HG03045 (cell line): ENCODE measurements at regions not wholly inside any gene's neighbourhood (a gene's known extent, or its start where the extent isn't known, plus 50 kb on each side); places are given as distances from the start of the nearest gene placed in this dataset.
"Not testable (repeated sequence)": the region's sequence is repeated elsewhere in the genome, so short reads cannot be mapped to it uniquely, and the experiment has no call there.

ENCODE experiments used
- ATAC-seq: cut with Tn5 transposase; IDR thresholded peaks from one replicate; pipeline ENCODE4 v1.9.1; 2021; ENCODE audit warnings: mild to moderate bottlenecking, moderate library complexity; ENCODE audit not compliant: unreplicated experiment

DNA sequence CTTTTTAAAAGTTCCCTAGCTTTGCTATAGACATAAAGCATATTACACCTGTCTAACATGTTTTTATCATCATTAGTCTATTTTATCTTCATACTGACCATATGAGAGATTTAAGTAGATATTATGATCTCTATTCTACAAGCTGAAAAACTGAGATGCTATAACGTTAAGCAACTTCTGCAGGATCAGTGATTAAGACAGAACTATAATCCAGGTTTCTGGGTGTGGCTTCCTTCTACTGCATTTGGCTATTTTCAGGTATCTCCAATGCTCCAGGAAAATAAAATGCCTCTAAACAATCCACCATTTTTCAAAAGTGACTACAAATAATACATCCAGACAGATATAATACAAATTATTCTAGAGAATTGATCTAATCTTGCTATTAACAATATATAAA is 53.4 kb downstream of the RGS2 start:
- ATAC-seq: no peak

DNA sequence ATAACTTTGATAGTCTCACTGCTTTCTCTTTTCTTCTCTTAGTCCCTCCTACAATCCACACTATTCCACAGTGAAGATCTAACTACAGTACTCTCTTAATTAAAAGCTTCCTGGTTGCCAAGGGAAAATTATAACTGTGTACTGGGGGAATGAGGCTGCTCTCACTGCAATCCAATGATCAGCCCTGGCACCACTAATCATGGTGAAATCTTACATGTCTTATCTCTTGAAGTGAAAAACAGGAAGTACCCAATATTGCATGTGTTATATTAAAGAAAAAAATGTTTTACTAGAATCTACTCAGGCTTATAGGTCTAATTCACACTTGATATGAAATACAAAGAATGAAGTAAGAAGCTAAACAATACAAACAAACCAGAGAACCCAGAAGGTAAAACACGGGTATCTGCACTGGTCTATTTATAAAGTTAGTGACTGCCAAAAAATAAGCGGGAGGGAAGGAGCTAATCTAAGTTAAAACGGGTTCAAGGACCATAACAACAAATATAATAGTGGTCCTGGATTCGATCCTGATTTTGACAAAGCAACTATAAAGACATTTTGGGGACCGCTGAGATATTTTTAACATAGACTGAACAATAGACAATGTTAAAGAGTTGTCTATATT is 57.5 kb downstream of the RGS2 start:
- no peak for ATAC-seq

DNA sequence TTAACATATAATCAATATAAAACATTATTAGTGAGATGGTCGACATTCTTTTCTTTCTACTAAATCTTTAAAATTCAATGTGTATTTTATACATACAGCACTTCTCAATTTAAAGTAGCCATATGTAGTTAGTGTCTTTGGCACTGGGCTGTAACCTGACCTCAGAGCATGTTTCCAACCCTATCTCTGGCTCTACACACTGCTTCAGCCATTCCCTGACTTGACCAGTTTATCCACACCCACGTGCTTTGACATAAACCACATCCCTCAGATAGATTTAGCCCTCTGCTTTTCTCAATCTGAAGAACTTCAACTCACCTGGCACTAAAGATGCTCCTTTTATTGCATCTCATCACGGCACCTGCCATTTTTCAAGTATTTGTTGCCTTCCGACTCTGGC is 58.3 kb downstream of the RGS2 start:
- no peak for ATAC-seq

DNA sequence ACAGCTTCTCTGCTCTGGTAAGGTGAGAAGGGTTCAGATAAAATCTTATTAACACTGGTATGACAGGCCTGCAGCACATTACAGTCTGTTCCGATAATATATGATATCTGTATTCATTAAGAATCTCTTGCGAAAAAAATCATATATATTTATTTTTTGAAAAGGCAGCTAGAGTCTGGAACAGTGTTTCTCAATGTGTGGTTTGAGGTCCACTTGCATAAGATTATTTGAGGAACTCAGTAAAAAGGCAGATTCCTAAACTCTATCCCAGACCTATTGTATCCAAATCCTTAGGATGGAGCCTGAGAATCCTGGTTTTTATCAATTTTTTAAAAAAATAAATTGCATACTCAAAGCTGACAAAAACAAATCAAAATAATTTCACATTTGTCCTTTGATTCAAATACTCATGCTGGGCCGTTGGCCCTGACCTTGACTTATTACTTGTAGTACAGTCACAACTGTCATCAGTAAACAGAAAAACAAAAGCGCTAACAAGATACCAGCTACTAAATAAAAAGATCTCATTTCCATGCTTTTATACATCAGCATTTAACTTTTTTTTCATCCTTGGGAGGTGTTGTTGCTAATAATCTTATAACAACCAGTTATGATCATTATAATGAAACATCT is 60.6 kb downstream of the RGS2 start:
- no peak for ATAC-seq

DNA sequence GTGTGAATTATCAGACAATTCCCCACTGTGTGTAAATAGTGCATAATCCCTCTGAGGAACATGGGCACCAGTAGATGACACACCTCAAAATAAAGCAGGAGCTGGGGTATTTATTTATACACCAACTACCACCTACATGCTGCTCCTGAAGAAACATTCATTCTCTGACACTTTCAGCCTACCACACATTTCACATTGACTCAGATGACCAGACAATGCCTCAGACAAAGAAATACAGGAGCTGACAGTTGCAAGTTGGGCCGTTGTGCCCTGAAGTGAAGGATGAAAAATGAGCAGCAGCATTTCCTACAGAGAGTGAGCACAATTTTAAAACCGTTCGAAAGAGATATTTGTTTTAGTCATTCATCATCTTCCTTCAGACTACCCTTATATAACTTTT is 63.2 kb downstream of the RGS2 start:
- ATAC-seq: no peak

DNA sequence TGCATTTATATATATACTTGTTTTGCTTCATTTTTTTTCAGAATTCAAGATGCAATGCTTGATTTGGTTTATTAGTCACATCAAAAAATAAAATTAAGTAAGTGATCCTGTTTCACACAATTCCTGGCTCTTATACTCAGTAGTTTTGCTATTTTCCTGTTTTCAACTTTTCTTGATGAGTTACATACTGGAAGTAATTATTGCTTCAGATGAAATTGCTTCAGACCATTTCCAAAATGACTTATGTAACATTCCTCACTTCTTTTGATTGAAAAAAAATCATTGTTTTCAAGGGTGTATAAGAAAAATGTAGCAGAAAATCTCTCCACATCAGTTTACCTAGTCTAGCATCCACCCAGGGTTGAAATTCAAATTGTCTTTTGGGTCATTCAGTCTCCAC is 65.0 kb downstream of the RGS2 start:
- ATAC-seq: no peak

DNA sequence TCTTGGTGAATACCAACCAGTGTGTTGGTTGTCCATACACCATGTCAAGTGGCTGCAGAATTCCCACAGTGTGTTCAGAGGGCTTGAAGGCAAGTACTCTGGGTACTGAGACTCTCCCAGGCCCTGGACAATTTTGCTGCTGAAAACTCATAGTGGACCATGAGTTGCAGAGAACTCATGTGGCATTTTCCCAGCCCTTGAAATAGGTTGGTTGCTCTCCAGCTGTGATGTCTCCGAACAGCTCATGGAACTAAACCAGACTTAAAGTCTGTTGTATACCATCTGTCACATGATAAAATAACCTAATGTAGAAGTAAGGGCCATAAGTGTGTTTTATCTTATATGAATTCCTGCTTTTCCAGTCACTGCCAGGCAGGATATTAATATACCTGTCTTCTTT is 67.8 kb downstream of the RGS2 start:
- ATAC-seq: no peak

DNA sequence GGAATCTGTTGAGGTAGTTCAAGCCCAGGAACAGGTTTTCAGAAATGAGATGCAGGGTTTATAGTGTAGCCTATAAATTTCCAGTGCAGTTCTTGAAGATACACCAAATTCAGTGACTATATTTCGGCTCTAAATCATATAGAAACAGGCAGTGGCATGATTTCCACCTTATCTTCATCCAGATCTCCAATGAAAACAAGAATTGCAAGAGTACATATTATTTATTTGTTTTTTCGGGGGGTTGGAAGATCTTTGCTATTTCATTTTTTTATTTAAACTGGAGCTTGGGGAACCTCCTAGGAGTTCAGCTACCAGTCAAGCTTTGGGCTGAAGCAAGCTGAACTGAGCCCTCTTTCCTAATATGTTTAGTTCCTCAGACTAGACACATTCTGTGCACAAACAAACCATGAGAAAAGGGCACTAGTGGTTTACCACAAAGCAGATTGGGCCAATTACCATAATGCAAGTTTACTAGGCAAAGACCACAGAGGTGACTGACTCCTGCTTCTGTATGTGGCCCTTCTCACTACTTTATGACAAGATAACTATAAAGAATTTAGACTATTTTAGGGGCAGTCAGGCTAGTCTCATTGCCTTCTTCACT is 68.5 kb downstream of the RGS2 start:
- ATAC-seq: peak; percentile 57

DNA sequence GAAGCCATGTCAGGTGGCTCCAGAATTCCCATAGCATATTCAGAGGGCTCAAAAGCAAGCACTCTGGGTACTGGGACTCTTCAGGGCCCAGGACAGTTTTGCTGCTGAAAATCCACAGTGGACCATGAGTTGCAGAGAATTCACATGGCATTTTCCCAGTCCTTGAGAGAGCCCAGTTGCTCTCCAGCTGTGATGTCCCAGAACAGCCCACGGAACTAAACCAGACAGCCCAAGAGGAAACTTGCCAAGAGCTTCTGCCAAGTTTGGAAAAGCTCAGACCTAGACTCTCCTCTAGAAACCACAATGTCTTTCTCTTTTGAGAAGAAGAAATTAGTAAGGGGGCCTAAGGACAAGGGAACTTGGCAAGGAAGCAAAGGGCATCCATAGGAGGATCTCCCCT is 69.4 kb downstream of the RGS2 start:
- ATAC-seq: no peak

DNA sequence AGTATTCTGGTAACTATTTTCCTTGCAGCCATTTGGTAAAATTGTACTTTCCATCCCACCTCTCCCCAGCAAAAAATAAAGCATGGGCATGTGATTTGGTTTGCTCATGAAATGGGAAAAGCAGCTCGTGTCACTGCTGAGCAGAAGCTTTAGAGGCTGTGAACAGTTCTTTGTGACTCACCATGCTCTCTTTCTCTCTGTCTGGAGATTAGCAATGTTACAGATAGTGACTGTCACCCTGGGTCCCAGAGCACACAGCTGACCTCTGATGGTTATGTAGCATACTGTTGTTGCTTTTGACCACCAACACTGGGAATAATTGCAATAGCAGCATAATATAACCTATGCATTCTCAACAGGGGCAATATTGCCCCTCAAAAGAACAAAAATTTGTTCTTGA is 70.6 kb downstream of the RGS2 start:
- no peak for ATAC-seq

DNA sequence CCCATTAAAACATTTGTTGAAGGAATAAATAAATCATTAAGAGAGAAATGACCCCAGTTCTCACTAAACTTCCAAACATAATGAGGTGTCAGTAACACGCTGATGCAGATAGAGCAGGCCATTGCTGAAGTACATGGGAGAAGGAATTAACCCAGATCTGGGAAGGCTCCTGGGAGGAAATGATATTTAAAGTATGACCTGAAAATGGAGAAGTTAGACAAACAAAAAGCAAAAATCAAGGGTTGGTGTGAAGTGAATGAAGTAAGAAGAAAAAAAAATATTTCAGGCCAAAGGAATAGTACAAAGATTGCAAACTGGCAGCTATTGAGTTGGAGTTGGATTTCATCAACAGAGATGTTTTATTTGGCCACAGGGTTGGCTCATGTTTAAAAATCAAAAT is 71.4 kb downstream of the RGS2 start:
- ATAC-seq: no peak

DNA sequence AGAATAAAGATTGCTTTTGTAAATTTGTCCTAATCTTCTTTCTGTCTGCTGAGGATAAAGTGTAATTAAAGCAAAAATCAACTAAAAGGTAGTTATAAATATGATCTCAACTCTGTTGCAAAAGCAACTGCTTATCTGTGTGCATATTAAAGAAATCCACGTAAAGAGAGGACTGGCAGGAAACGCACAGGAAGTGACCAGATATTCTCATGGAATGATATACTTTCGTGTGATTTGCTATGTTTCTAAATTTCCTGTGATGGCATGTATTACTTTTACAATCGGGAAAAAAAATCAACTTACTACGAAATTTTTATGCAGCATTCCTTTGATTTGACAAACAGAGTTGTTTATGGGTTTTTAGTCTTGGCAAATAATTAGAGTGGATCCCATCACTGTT is 75.4 kb downstream of the RGS2 start:
- ATAC-seq: no peak

DNA sequence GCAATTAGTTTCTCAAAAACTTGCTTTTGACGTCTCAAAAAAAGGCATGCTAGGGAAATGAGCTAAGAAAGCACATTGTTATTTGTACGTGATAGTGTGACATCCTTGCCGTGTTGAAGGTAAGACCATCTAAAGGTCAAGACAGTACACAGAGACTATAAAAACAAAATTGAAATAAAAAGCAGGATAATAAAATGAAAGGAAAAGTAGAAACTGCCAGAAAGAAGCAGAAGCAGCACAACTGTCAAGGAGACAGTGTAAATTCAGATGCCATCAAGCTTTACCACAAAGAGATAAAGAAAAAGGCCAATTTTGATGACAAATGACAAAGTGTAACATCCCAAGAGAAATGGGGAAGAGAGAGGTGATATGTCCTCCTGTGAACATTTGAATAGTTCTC is 76.5 kb downstream of the RGS2 start:
- ATAC-seq: not testable (repeated sequence)

DNA sequence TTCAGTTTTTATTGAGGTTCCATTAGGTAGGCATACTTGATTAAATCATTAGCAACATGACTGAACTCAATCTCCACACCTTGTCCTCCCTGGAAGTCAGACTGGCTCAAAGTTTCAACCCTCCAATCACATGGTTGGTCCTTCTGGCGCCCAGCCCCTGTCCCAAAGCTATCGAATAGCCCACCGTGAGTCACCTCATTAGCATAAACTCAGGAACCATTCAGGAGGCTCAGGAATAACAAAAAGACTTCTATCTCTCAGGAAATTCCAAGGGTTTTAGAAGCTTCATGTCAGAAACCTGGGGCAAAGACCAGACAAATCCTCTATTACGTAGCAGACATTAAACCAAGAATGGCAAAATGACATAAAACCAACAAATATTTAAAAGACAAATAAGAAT is 78.6 kb downstream of the RGS2 start:
- no peak for ATAC-seq

DNA sequence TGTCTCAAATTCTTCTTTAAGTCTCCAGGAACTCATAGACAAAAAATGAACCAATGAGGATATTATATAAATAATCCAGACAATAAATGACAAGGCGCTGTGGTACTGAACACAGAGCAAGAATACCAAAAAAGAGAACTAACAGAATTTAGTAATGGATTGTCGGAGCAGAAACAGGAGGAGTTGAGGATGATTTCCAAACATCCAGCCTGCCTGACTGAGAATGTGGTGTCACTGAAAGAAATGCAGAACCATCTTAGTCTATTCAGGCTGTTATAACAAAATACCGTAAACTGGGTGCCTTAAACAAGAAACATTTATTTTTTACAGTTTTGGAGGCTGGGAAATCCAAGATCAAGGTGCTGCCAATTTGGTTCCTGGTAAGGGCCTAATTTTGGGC is 79.7 kb downstream of the RGS2 start:
- no peak for ATAC-seq

DNA sequence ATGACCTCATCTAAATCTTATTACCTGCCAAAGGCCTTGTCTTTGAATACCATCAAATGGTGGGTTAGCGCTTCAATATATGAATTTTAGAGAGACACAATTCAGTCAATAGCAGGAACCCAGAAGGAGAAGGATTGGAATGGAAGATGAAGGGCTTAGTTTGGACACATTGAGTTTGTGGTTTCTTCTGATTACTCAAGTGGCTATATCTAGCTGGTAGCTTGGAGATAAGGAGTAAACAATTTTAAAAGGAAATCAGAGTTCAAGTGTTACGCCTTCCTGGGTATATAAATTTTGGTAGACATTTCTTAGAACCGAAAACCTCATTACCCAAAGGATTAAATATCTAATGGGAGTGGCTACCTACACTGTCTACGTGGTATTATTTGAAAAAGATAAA is 80.2 kb downstream of the RGS2 start:
- no peak for ATAC-seq

DNA sequence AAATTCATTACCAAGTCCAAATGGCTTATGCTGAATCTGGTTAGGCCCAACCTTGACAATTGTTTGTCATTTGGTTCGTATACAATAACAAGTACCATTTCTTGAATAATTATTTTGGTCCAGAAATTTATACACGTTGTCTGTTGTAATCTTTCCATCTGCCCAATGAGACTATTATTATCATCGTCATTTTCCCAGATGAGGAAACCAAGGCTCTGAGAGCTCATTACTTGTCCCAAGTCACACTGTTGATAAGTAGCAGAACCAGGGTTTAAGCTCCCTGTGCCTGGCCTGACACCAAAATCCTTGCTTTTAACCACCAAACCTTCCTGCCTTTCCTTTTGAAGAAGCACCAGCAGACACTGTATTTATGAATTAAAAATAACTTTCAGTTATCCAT is 81.3 kb downstream of the RGS2 start:
- no peak for ATAC-seq

DNA sequence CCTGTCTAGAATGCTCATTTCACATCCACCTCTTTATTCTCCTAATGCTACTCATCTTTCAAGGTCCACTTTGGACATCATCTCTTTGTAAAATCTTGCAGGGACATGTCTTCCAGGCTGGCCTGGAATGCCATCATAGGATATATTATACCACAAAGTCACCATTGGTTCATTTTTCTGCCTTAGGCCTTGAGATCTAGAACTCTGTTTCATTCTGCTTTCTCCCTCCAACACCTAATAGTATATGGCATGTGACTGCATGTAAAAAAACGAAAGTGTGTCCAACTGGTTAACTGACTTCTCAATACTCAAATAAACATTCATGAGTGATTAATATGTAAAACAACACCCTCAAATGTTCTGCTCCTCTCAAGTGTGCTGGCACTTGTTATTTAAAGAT is 84.1 kb downstream of the RGS2 start:
- ATAC-seq: no peak

DNA sequence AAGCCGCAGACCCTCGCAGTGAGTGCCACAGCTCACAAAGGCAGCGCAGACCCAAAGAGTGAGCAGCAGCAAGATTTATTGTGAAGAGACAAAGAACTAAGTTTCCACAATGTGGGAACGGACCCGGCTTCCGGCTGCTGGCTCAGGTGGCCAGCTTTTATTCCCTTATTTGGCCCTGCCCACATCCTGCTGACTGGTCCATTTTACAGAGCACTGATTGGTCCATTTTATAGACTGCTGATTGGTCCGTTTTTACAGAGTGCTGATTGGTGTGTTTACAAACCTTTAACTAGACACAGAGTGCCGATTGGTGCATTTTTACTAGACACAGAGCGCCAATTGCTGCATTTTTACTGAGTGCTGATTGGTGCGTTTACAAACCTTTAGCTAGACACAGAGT is 86.6 kb downstream of the RGS2 start:
- ATAC-seq: not testable (repeated sequence)

DNA sequence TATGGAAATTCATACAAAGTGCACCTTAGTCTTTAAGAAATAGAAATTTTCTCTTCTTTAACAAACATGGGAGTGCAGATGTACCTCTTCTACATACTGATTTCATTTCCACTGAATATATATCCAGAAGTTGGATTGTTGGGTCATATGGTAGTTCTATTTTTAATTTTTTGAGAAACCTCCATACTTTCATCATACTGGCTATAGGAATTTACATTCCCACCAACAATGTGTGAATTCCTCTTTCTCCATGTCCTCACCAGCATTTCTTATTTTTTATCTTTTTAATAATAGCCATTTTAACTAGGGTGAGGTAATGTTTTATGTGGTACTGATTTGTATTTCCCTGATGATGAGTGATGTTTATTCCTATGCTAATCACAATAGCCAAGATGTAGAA is 87.5 kb downstream of the RGS2 start:
- no peak for ATAC-seq

DNA sequence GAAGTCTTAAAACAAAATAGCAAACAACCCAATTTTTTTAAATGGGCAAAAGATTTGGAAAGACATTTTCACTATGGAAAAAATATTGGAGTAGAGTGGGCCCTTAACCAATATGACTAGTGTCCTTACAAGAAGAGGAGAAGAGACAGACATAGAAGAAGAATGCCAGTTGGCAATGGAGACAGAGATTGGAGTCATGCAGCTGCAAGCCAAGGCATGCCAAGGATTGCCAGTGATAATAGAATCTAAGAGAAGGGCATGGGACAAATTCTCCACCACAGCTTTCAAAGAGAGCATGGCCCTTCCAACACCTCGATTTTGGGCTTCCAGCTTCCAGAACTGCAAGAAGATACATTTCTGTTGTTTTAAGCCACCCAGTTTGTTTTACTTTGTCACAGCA is 92.7 kb downstream of the RGS2 start:
- ATAC-seq: no peak

DNA sequence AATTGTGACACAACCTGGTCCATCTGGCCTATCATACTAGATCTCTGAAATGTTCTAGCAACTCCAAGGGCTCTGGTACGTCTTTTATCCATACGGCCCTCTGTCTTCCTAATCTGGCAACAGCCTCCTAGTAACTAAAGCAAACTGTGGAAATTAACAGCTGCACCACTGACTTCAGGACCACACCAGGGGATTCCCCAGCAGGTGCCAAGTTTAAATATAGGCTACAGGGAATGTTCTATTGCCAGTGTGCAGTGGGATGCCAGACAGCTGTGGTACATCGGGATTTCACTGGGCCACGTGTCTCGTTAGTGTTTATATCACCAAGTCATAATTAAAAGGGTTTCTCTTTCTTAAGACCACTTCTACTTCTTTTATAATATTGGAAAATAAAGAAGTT is 94.3 kb downstream of the RGS2 start:
- no peak for ATAC-seq

DNA sequence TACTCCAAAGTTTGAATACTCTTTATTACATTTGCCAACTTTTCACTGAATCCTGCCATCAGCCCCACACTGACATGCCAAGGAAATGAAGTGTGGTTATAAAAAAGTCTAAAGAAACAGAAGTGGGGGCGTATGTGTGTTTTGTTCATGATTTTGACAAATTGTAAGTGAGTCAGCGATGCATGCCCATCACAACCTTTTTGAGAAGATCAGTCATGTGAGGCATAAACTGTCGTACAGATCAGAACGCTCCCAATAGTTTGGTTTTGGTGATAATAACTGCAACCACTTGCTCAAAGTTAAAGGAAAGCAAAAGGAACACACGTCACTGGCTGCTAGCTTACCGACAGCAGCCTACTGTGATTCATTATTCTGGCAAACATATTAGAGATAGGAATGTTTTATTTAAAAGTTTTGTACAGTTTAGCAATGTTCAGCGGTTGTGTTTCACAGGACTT is 95.6 kb downstream of the RGS2 start:
- ATAC-seq: no peak
